Activated naive CD8-positive, alpha-beta T cell treated with anti-CD3 and anti-CD28 coated beads for 36 hours (primary cell): ENCODE measurements at regions not wholly inside any gene's neighbourhood (a gene's known extent, or its start where the extent isn't known, plus 50 kb on each side); places are given as distances from the start of the nearest gene placed in this dataset.
A peak's percentile ranks its signal among the peaks of the same experiment; 100 is the strongest.

ENCODE experiments used
- DNase-seq: peaks from one replicate; pipeline ENCODE4 v3.0.0; 2021
- H3K27ac Mint-ChIP-seq: one replicate; pipeline ENCODE4 v1.8.0; 2022; ENCODE audit warnings: mild to moderate bottlenecking, moderate library complexity, mixed read lengths
- H3K27me3 Mint-ChIP-seq: one replicate; pipeline ENCODE4 v1.8.0; 2022; ENCODE audit warnings: mild to moderate bottlenecking, mixed read lengths
- H3K36me3 Mint-ChIP-seq: one replicate; pipeline ENCODE4 v1.8.0; 2021; ENCODE audit warnings: mild to moderate bottlenecking, mixed read lengths
- H3K4me1 Mint-ChIP-seq: one replicate; pipeline ENCODE4 v1.8.0; 2021; ENCODE audit warnings: mixed read lengths
- H3K4me3 Mint-ChIP-seq: one replicate; pipeline ENCODE4 v1.8.0; 2022; ENCODE audit warnings: mild to moderate bottlenecking, moderate library complexity, mixed read lengths
- H3K9me3 Mint-ChIP-seq: one replicate; pipeline ENCODE4 v1.8.0; 2022; ENCODE audit warnings: mixed read lengths

- Mint-ChIP-seq H3K27me3 (no peaks in the 10 kb centered on the region), H3K9me3 (no peaks in the 10 kb centered on the region), H3K27ac (no peak overlapping the region), H3K36me3 (no peaks in the 10 kb centered on the region), H3K4me3 (no peak overlapping the region), H3K4me1 (no peaks in the 10 kb centered on the region)
- no peak for DNase-seq
Measured at GRCh38 chr13:95352486-95352885, 51.2 kb upstream of the ABCC4 start.

GRCh38 chr13:95354156-95354555 is 52.9 kb upstream of the ABCC4 start:
- H3K9me3 Mint-ChIP-seq: no peaks in the 10 kb centered on the region
- DNase-seq: no peak
- H3K27ac Mint-ChIP-seq: no peak overlapping the region
- H3K4me1 Mint-ChIP-seq: no peaks in the 10 kb centered on the region
- H3K27me3 Mint-ChIP-seq: no peaks in the 10 kb centered on the region
- no peaks in the 10 kb centered on the region for H3K36me3 Mint-ChIP-seq
- H3K4me3 Mint-ChIP-seq: no peak overlapping the region

GRCh38 chr13:95354680-95355487 is 53.6 kb upstream of the ABCC4 start:
- H3K4me1 Mint-ChIP-seq: no peaks in the 10 kb centered on the region
- H3K9me3 Mint-ChIP-seq: no peaks in the 10 kb centered on the region
- DNase-seq: no peak
- no peak overlapping the region for H3K4me3 Mint-ChIP-seq
- no peaks in the 10 kb centered on the region for H3K27me3 Mint-ChIP-seq
- no peaks in the 10 kb centered on the region for H3K36me3 Mint-ChIP-seq
- H3K27ac Mint-ChIP-seq: no peak overlapping the region

- no peak overlapping the region for H3K4me3 Mint-ChIP-seq
- H3K27ac Mint-ChIP-seq: no peak overlapping the region
- H3K4me1 Mint-ChIP-seq: no peaks in the 10 kb centered on the region
- H3K36me3 Mint-ChIP-seq: no peaks in the 10 kb centered on the region
- no peaks in the 10 kb centered on the region for H3K9me3 Mint-ChIP-seq
- DNase-seq: no peak
- H3K27me3 Mint-ChIP-seq: no peaks in the 10 kb centered on the region
Measured at GRCh38 chr13:95355494-95355893, 54.2 kb upstream of the ABCC4 start.

GRCh38 chr13:95356916-95357315 is 55.7 kb upstream of the ABCC4 start:
- Mint-ChIP-seq H3K36me3 (no peaks in the 10 kb centered on the region), H3K9me3 (no peaks in the 10 kb centered on the region)

GRCh38 chr13:95357875-95358274 is 56.6 kb upstream of the ABCC4 start:
- H3K27ac Mint-ChIP-seq: no peak overlapping the region
- H3K4me1 Mint-ChIP-seq: no peaks in the 10 kb centered on the region
- no peaks in the 10 kb centered on the region for H3K9me3 Mint-ChIP-seq
- H3K4me3 Mint-ChIP-seq: no peak overlapping the region
- H3K36me3 Mint-ChIP-seq: no peaks in the 10 kb centered on the region
- DNase-seq: no peak
- H3K27me3 Mint-ChIP-seq: peaks cover 3% of the 10 kb centered on the region

More at GRCh38 chr13:95356916-95357315, 55.7 kb upstream of the ABCC4 start:
- Mint-ChIP-seq H3K27ac (no peak overlapping the region), H3K4me3 (no peak overlapping the region), H3K4me1 (no peaks in the 10 kb centered on the region), H3K27me3 (peaks cover 3% of the 10 kb centered on the region)
- DNase-seq: no peak

- no peak for DNase-seq
- Mint-ChIP-seq H3K4me1 (no peaks in the 10 kb centered on the region), H3K36me3 (no peaks in the 10 kb centered on the region), H3K9me3 (no peaks in the 10 kb centered on the region), H3K27me3 (peaks cover 3% of the 10 kb centered on the region), H3K27ac (no peak overlapping the region), H3K4me3 (no peak overlapping the region)
Measured at GRCh38 chr13:95360052-95360451, 58.8 kb upstream of the ABCC4 start.

- peaks cover 3% of the 10 kb centered on the region for H3K27me3 Mint-ChIP-seq
- no peaks in the 10 kb centered on the region for H3K36me3 Mint-ChIP-seq
- DNase-seq: no peak
- H3K4me3 Mint-ChIP-seq: no peak overlapping the region
- H3K27ac Mint-ChIP-seq: no peak overlapping the region
- no peaks in the 10 kb centered on the region for H3K9me3 Mint-ChIP-seq
- H3K4me1 Mint-ChIP-seq: no peaks in the 10 kb centered on the region
Measured at GRCh38 chr13:95360464-95361097, 59.3 kb upstream of the ABCC4 start.

- no peaks in the 10 kb centered on the region for H3K4me1 Mint-ChIP-seq
- no peaks in the 10 kb centered on the region for H3K36me3 Mint-ChIP-seq
- H3K27ac Mint-ChIP-seq: no peak overlapping the region
- H3K4me3 Mint-ChIP-seq: no peak overlapping the region
- H3K9me3 Mint-ChIP-seq: no peaks in the 10 kb centered on the region
- no peak for DNase-seq
- peaks cover 3% of the 10 kb centered on the region for H3K27me3 Mint-ChIP-seq
Measured at GRCh38 chr13:95361686-95362085, 60.4 kb upstream of the ABCC4 start.

GRCh38 chr13:95362666-95363065 is 61.4 kb upstream of the ABCC4 start:
- peaks cover 3% of the 10 kb centered on the region for H3K27me3 Mint-ChIP-seq
- no peaks in the 10 kb centered on the region for H3K9me3 Mint-ChIP-seq
- no peak overlapping the region for H3K27ac Mint-ChIP-seq
- H3K4me3 Mint-ChIP-seq: no peak overlapping the region
- H3K36me3 Mint-ChIP-seq: no peaks in the 10 kb centered on the region
- no peaks in the 10 kb centered on the region for H3K4me1 Mint-ChIP-seq
- no peak for DNase-seq

- Mint-ChIP-seq H3K36me3 (no peaks in the 10 kb centered on the region), H3K4me3 (no peak overlapping the region), H3K27ac (no peak overlapping the region), H3K4me1 (no peaks in the 10 kb centered on the region), H3K9me3 (no peaks in the 10 kb centered on the region), H3K27me3 (no peaks in the 10 kb centered on the region)
- no peak for DNase-seq
Measured at GRCh38 chr13:95367309-95367843, 66.1 kb upstream of the ABCC4 start.

GRCh38 chr13:95368998-95369397 is 67.7 kb upstream of the ABCC4 start:
- no peaks in the 10 kb centered on the region for H3K4me1 Mint-ChIP-seq
- H3K4me3 Mint-ChIP-seq: no peak overlapping the region
- no peaks in the 10 kb centered on the region for H3K27me3 Mint-ChIP-seq

GRCh38 chr13:95375706-95376105 is 74.5 kb upstream of the ABCC4 start:
- H3K36me3 Mint-ChIP-seq: no peaks in the 10 kb centered on the region

More at GRCh38 chr13:95368998-95369397, 67.7 kb upstream of the ABCC4 start:
- Mint-ChIP-seq H3K36me3 (no peaks in the 10 kb centered on the region), H3K27ac (no peak overlapping the region), H3K9me3 (no peaks in the 10 kb centered on the region)
- DNase-seq: no peak

GRCh38 chr13:95378603-95379002 is 77.4 kb upstream of the ABCC4 start:
- no peaks in the 10 kb centered on the region for H3K9me3 Mint-ChIP-seq
- H3K4me3 Mint-ChIP-seq: no peak overlapping the region
- no peak for DNase-seq
- no peaks in the 10 kb centered on the region for H3K4me1 Mint-ChIP-seq
- H3K27ac Mint-ChIP-seq: no peak overlapping the region
- H3K27me3 Mint-ChIP-seq: peaks cover 5% of the 10 kb centered on the region
- H3K36me3 Mint-ChIP-seq: no peaks in the 10 kb centered on the region

More at GRCh38 chr13:95375706-95376105, 74.5 kb upstream of the ABCC4 start:
- Mint-ChIP-seq H3K4me1 (no peaks in the 10 kb centered on the region), H3K9me3 (no peaks in the 10 kb centered on the region), H3K27ac (no peak overlapping the region), H3K4me3 (no peak overlapping the region), H3K27me3 (peaks cover 5% of the 10 kb centered on the region)
- no peak for DNase-seq

GRCh38 chr13:95380468-95381211 is 79.4 kb upstream of the ABCC4 start:
- Mint-ChIP-seq H3K36me3 (no peaks in the 10 kb centered on the region), H3K27ac (no peak overlapping the region), H3K4me1 (no peaks in the 10 kb centered on the region), H3K4me3 (no peak overlapping the region), H3K9me3 (no peaks in the 10 kb centered on the region), H3K27me3 (peaks cover 5% of the 10 kb centered on the region)
- peak; percentile 65 for DNase-seq
